HG02943 (cell line): ENCODE measurements at regions not wholly inside any gene's neighbourhood (a gene's known extent, or its start where the extent isn't known, plus 50 kb on each side); places are given as distances from the start of the nearest gene placed in this dataset.
"Not testable (repeated sequence)": the region's sequence is repeated elsewhere in the genome, so short reads cannot be mapped to it uniquely, and the experiment has no call there.

Experiments
- ATAC-seq: cut with Tn5 transposase; IDR thresholded peaks from one replicate; pipeline ENCODE4 v1.9.1; 2021; ENCODE audit warnings: mild to moderate bottlenecking, low read depth, moderate library complexity; ENCODE audit not compliant: unreplicated experiment

- ATAC-seq: no peak
Observed at GRCh38 chr4:148893095-148893494, 450.9 kb upstream of the NR3C2 start.

DNA sequence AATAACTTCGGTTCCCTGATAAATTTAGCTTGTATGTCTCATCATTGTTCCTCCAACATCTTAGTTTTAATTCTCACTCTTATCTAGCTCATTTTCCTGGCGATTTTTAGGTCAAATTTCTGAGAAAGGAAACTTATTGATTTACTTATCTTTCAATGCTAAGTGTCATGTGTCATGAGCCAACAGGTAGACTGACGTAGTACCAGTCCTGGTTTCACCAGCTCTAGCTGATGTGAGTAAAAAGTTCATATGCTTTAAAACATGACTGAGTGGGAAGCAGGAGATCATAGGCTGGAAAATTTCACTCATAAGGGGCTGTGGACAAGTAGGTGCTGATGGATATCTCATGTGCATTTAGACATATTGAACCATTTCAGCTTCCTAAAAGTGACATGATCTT, 441.7 kb upstream of the NR3C2 start:
- ATAC-seq: no peak

DNA sequence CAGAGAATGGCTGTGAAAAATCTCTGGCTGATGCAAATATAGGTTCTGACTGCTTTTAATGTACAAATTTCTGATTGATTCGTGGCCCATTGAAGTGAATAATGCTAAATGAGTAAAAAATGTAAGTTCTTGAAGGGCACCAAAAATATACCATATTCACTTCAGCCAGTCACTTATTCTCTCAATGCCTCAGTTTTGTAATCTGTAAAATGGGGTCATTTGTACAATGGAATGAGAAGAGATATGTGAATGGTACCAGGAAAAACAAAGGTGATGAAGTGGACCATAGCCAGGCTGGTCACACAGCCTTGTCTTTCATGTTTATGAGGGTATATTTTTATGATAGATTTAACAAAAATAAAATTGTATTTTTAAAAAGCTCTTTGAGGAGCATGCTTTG, 441.2 kb upstream of the NR3C2 start:
- no peak for ATAC-seq

- ATAC-seq: no peak
Observed at GRCh38 chr4:148881860-148882643, 439.8 kb upstream of the NR3C2 start.

GRCh38 chr4:148874331-148874730, 432.1 kb upstream of the NR3C2 start:
- no peak for ATAC-seq

- no peak for ATAC-seq
Observed at GRCh38 chr4:148868191-148868590, 426.0 kb upstream of the NR3C2 start.

GRCh38 chr4:148866666-148867065, 424.5 kb upstream of the NR3C2 start:
- no peak for ATAC-seq

- ATAC-seq: no peak
Observed at GRCh38 chr4:148857973-148858534, 415.8 kb upstream of the NR3C2 start.

DNA sequence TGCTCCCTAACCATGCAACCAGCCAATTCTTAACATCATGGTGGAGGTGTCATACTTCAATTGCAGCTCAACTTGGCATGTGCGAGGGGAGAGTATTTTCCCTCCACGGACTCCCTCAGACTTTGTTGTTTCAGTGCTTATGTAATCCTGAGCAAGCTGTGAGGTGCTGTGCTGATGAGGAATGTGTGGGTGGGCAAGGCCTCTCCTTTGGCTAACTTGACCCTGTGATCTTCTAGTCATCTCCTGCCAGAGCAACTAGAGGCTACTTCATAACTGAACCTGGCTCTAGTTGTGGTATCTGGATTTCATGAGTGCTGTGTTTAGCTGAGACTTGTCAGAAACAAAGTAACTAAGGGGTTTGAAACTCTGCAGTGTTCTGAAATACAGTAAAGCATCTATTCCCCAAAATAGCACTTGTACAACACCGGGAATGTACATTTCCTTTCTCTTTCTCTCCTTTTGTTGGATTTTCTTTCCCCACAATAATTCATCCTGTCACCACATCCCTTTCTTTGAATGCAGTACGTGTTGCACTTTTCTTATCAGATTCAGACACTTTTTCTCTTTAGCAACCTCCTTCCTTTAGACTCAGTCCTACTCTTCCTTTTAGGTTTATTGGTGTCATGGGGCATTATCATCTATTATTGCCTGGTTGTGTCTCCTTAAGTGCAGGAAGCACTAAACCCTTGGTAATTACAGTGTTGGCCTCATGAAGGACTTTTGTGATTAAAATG, 415.2 kb upstream of the NR3C2 start:
- no peak for ATAC-seq

- no peak for ATAC-seq
Observed at GRCh38 chr4:148854203-148854602, 412.0 kb upstream of the NR3C2 start.

DNA sequence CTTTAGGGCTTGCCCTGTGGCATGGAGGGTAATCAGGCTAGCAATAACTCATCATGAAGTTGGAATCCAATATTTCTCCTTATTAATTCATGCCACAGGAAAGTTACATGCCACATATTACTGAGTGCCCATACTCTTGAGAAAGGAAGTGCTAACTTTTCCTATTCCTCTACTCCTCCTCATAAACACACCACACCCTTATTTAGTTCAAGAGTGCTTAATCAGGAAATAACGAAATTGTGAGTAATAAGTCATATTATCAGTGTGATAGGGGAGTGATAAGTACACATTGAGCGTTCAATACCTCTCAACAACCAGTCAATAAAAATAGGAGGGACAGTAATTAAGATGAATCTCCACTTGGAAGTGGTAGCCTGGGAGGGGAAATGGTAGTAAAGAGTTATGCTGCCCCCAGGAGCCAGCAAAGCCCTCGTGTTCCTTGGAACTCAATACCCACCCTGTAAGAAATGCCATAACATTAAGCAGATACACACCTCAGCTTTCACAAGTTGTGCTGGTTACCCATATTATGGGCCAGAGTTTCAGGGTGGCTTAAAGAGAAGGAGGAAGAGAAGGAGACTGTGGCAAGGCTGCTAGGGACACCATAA, 410.0 kb upstream of the NR3C2 start:
- no peak for ATAC-seq

GRCh38 chr4:148850257-148850995, 408.2 kb upstream of the NR3C2 start:
- ATAC-seq: no peak

DNA sequence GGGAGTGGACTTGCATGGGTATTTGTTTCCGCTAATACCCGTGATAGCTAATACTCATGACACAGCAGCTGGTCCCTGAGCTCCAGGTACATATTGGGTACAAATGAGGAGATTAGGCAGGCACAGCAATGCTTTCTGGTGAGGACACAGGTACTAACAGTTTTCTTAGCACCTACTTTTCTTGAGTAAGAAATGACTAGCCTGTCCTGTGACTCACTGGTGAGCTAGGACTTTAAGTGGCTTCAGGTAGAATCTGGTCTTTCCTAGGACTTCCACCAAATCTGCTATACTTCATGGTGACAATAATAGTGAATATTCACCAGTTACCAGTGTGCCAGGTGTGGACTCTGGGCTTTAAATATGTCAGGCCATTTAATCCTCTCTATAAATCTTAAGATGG, 407.4 kb upstream of the NR3C2 start:
- ATAC-seq: no peak

DNA sequence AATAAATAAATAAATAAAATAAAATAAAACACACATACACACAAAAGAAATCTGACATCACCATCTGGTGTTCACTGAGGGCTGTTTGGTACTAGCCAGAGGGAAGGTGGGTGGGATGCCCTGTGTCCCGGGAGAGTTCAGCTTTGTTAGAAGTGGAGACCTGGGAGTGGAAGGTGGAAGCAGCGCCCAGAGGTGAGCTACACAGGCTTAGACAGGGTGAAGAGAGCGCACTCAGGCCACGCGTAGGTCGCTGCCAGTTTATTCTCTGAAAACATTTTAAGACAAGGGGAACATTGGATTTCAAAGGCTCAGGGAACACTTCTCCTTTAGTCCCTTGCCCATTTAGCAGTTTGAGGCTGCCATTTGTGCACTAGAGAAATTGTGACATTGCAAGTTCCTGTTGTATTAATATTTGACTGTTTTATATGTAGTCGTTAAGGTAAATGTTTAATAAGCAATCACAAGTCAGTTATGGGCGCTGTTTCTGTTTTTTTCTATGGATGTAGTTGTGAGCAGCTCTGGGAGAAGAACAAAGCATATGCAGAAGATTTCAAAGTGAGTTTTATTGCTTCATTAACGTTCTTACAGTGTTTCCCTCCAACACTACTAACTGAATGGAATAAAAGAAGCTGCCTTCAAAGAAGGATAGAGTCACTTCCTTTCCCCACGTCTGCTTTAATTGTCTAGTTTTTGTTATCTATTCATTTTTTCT, 405.5 kb upstream of the NR3C2 start:
- ATAC-seq: no peak

GRCh38 chr4:148845609-148846008, 403.4 kb upstream of the NR3C2 start:
- no peak for ATAC-seq

GRCh38 chr4:148843625-148844024, 401.4 kb upstream of the NR3C2 start:
- no peak for ATAC-seq

DNA sequence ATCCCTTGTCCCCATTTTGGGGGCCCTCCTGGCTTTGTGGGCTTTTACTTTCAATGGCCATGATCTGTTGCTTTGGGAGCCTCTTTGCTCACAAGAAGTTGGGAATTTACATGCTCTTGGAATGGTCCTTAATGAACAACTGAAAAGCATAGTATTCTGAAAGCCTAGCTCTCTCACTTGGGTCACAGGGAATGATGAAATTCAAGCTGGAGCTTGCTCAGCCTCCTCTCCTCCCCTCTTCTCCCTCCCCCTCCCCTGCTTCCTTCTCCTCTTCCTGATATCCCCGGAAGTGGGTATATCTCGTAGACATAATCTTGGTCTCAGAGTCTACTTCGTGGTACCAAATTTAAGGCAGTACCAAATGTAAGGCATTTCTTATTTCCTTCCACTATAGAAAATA, 400.6 kb upstream of the NR3C2 start:
- ATAC-seq: no peak

DNA sequence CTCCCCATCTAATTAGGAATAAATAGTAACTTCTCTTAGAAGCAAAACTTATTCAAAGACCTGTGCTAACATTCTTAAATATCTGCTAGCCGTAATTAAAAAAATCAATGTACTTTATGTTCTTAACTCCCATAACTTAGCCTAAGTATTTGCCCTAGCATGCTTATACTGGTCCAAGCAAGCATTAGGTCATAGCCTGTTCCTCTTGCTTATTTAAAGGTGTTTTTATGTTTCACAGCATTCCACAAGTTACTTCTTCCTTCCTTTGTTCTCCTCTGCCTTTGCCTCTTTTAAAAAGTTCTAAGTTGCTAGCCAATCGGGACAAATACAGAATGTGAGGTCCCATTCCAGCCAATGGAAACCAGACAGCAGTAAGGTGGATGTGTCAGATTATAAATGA, 395.4 kb upstream of the NR3C2 start:
- not testable (repeated sequence) for ATAC-seq

DNA sequence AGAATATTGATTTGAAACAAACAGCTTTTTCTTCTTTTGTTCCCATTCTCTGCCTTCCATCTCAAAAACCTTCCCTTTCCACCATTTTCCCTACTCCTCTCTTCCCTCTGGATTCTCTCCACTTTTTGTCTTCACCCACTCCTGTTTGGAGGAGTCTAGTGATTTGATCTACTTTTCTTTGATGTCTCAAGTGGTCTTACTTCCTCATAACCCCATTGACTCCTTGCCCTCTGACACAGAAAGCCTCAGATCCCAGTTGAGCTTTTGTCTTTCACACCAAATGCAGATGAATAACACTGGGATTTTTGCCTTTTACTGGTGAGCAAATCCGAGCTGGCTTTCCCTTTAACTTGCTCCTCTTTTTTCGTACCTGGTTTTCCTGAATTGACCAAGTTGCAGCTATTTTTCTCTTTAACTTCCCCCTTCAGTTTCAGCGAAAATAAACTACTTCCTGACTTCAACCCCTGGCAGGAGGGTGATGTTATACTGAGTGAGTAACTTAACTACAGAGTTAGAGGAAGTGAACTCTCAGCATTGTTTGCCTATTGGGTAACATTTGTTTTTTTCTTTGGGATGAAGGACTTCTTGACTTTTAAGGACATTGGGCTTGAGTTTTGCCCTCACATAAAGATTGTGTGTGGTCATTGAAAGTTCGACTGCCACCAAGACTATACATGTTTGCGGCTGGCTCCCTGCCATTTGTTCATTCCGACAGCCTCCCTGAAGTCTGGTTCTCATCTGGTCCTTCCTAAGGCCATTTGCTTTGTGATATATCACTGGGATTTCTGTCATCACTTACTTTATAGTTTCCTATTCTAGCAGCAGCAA, 392.8 kb upstream of the NR3C2 start:
- ATAC-seq: no peak
